ENCODE measurements at regions not wholly inside any gene's neighbourhood (a gene's known extent, or its start where the extent isn't known, plus 50 kb on each side); places are given as distances from the start of the nearest gene placed in this dataset.

GRCh38 chr5:25618821-25619220, 974.0 kb upstream of the CDH10 start:
- no peaks in the 10 kb centered on the region for H3K4me1 ChIP-seq (ENCODE audit: control insufficient read depth in 2 of 3, insufficient read depth in 2 of 3, low read depth in 1 of 3, low read length in 3 of 3)
- no peak overlapping the region for H3K27ac ChIP-seq (ENCODE audit: low read depth in 2 of 2, low read length in 2 of 2)
- intact Hi-C loops (cut with DNase I), result no loop called here
- no peak overlapping the region for H3K4me3 ChIP-seq (ENCODE audit: low read length in 3 of 3)
- no peaks in the 10 kb centered on the region for H3K9me3 ChIP-seq (ENCODE audit: control insufficient read depth in 2 of 3, insufficient read depth in 1 of 3, low read length in 3 of 3)
- no peak for TF ChIP-seq CTCF (IDR thresholded peaks at IDR 0.05; ENCODE audit: borderline replicate concordance, extremely low read depth, insufficient read depth)
- FAIRE-seq (no peak), DNase-seq (no peak)
- H3K27me3 ChIP-seq (ENCODE audit: control insufficient read depth, insufficient read depth, low read length), result no peaks in the 10 kb centered on the region
- H3K36me3 ChIP-seq (ENCODE audit: control insufficient read depth in 2 of 3, insufficient read depth in 3 of 3, low read length in 3 of 3), result no peaks in the 10 kb centered on the region
- H3K9ac ChIP-seq (ENCODE audit: low read length in 3 of 3), result no peak overlapping the region

- Histone ChIP-seq H3K4me3 (ENCODE audit: low read length in 3 of 3) (no peak overlapping the region), H3K9me3 (ENCODE audit: control insufficient read depth in 2 of 3, insufficient read depth in 1 of 3, low read length in 3 of 3) (no peaks in the 10 kb centered on the region), H3K27me3 (ENCODE audit: control insufficient read depth, insufficient read depth, low read length) (no peaks in the 10 kb centered on the region), H3K36me3 (ENCODE audit: control insufficient read depth in 2 of 3, insufficient read depth in 3 of 3, low read length in 3 of 3) (no peaks in the 10 kb centered on the region), H3K27ac (ENCODE audit: low read depth in 2 of 2, low read length in 2 of 2) (no peak overlapping the region), H3K9ac (ENCODE audit: low read length in 3 of 3) (no peak overlapping the region), H3K4me1 (ENCODE audit: control insufficient read depth in 2 of 3, insufficient read depth in 2 of 3, low read depth in 1 of 3, low read length in 3 of 3) (no peaks in the 10 kb centered on the region)
- DNase-seq (no peak), FAIRE-seq (no peak)
- TF ChIP-seq CTCF (IDR thresholded peaks at IDR 0.05; ENCODE audit: borderline replicate concordance, extremely low read depth, insufficient read depth), result no peak
- intact Hi-C loops (cut with DNase I), result no loop called here
Measured at GRCh38 chr5:25614466-25614865, 969.7 kb upstream of the CDH10 start.

GRCh38 chr5:25604681-25605080, 959.9 kb upstream of the CDH10 start:
- H3K27me3 ChIP-seq (ENCODE audit: control insufficient read depth, insufficient read depth, low read length), result no peaks in the 10 kb centered on the region
- DNase-seq (no peak), FAIRE-seq (no peak)
- no peaks in the 10 kb centered on the region for H3K36me3 ChIP-seq (ENCODE audit: control insufficient read depth in 2 of 3, insufficient read depth in 3 of 3, low read length in 3 of 3)
- H3K9ac ChIP-seq (ENCODE audit: low read length in 3 of 3), result no peak overlapping the region
- no peak overlapping the region for H3K27ac ChIP-seq (ENCODE audit: low read depth in 2 of 2, low read length in 2 of 2)
- H3K4me3 ChIP-seq (ENCODE audit: low read length in 3 of 3), result no peak overlapping the region
- intact Hi-C loops (cut with DNase I), result no loop called here
- no peaks in the 10 kb centered on the region for H3K4me1 ChIP-seq (ENCODE audit: control insufficient read depth in 2 of 3, insufficient read depth in 2 of 3, low read depth in 1 of 3, low read length in 3 of 3)
- H3K9me3 ChIP-seq (ENCODE audit: control insufficient read depth in 2 of 3, insufficient read depth in 1 of 3, low read length in 3 of 3), result peaks cover 0 to 5% (median 0%) of the 10 kb centered on the region in 3 donors
- no peak for TF ChIP-seq CTCF (IDR thresholded peaks at IDR 0.05; ENCODE audit: borderline replicate concordance, extremely low read depth, insufficient read depth)

- H3K27me3 ChIP-seq (ENCODE audit: control insufficient read depth, insufficient read depth, low read length), result no peaks in the 10 kb centered on the region
- peaks cover 0 to 2% (median 0%) of the 10 kb centered on the region in 3 donors for H3K9me3 ChIP-seq (ENCODE audit: control insufficient read depth in 2 of 3, insufficient read depth in 1 of 3, low read length in 3 of 3)
- intact Hi-C loops (cut with DNase I), result no loop called here
- no peak overlapping the region for H3K9ac ChIP-seq (ENCODE audit: low read length in 3 of 3)
- no peak overlapping the region for H3K4me3 ChIP-seq (ENCODE audit: low read length in 3 of 3)
- H3K4me1 ChIP-seq (ENCODE audit: control insufficient read depth in 2 of 3, insufficient read depth in 2 of 3, low read depth in 1 of 3, low read length in 3 of 3), result no peaks in the 10 kb centered on the region
- no peaks in the 10 kb centered on the region for H3K36me3 ChIP-seq (ENCODE audit: control insufficient read depth in 2 of 3, insufficient read depth in 3 of 3, low read length in 3 of 3)
- no peak overlapping the region for H3K27ac ChIP-seq (ENCODE audit: low read depth in 2 of 2, low read length in 2 of 2)
- no peak for TF ChIP-seq CTCF (IDR thresholded peaks at IDR 0.05; ENCODE audit: borderline replicate concordance, extremely low read depth, insufficient read depth)
- DNase-seq (no peak), FAIRE-seq (no peak)
Measured at GRCh38 chr5:25579111-25579510, 934.3 kb upstream of the CDH10 start.
